K562 (cell line): ENCODE measurements at regions not wholly inside any gene's neighbourhood (a gene's known extent, or its start where the extent isn't known, plus 50 kb on each side); places are given as distances from the start of the nearest gene placed in this dataset.

Source experiments
- ARID3B ChIP-seq: fragments of 250-450 bp; sonication (Bioruptor Pico); IDR thresholded peaks from 2 replicates; pipeline ENCODE4 v1.4.0; 2020; ENCODE audit warnings: borderline replicate concordance
- ATF1 ChIP-seq, 2 experiments: fragments of 450-650 bp in 1 of 2; IDR thresholded peaks; 2 replicates each; pipeline ENCODE4 v1.6.1; 2016; ENCODE audit warnings: missing compliant biosample characterization in 1 of 2, missing genetic modification characterization in 1 of 2
- ATF6 ChIP-seq: sonication (generic); formaldehyde crosslinking; IDR thresholded peaks from 2 replicates; pipeline ENCODE4 v1.4.0; 2020; ENCODE audit warnings: mild to moderate bottlenecking, missing genetic modification reagents
- DEAF1 ChIP-seq: fragments of 450-650 bp; formaldehyde crosslinking; IDR thresholded peaks from 2 replicates; pipeline ENCODE4 v1.4.0; 2020; ENCODE audit warnings: mild to moderate bottlenecking, moderate library complexity
- ELK3 ChIP-seq: fragments of 450-650 bp; formaldehyde crosslinking; IDR thresholded peaks from 2 replicates; pipeline ENCODE4 v1.4.0; 2020; ENCODE audit warnings: mild to moderate bottlenecking
- GTF2E2 ChIP-seq: fragments of 200-800 bp; sonication (Bioruptor generic); IDR thresholded peaks from 2 replicates; pipeline ENCODE4 v1.6.1; 2016; ENCODE audit warnings: missing genetic modification characterization, missing compliant biosample characterization
- HDAC8 ChIP-seq: fragments of 450-650 bp; IDR thresholded peaks from 2 replicates; pipeline ENCODE4 v1.6.1; 2016; ENCODE audit warnings: mild to moderate bottlenecking, missing genetic modification characterization, moderate library complexity, missing compliant biosample characterization
- HNRNPL ChIP-seq: fragments of 200-400 bp; formaldehyde crosslinking; IDR thresholded peaks from 2 replicates; pipeline ENCODE4 v1.6.1; 2017; ENCODE audit warnings: low read depth, mild to moderate bottlenecking, low read length
- KLF13 ChIP-seq: fragments of 450-650 bp; IDR thresholded peaks from 2 replicates; pipeline ENCODE4 v1.6.1; 2016; ENCODE audit warnings: missing genetic modification characterization, low read depth, mild to moderate bottlenecking, missing compliant biosample characterization, moderate library complexity, borderline replicate concordance
- NELFE ChIP-seq: IDR thresholded peaks from 2 replicates; pipeline ENCODE4 v1.6.1; 2011; ENCODE audit warnings: mild to moderate bottlenecking; ENCODE audit not compliant: insufficient read depth, insufficient read length
- POLR3A ChIP-seq: IDR thresholded peaks from 2 replicates; pipeline ENCODE4 v1.6.1; 2011; ENCODE audit warnings: borderline replicate concordance, mild to moderate bottlenecking, moderate library complexity; ENCODE audit not compliant: insufficient read length, insufficient read depth; ENCODE audit errors: extremely low read depth
- RBM15 ChIP-seq: fragments of 200-400 bp; formaldehyde crosslinking; IDR thresholded peaks from 2 replicates; pipeline ENCODE4 v1.6.1; 2018; ENCODE audit warnings: mild to moderate bottlenecking, low read length, moderate library complexity; ENCODE audit not compliant: insufficient read depth
- ZMIZ1 ChIP-seq, 2 experiments: fragments of 150-350 bp in 1 of 2; IDR thresholded peaks; 2 replicates each; pipeline ENCODE4 v1.6.1; 2012 to 2016; ENCODE audit warnings: low read depth in 2 of 2, low read length in 2 of 2, mild to moderate bottlenecking in 1 of 2, moderate library complexity in 1 of 2
- ZNF124 ChIP-seq: sonication (generic); formaldehyde crosslinking; IDR thresholded peaks from 2 replicates; pipeline ENCODE4 v1.8.1; 2022; ENCODE audit warnings: missing genetic modification reagents
- ZNF197 ChIP-seq: fragments of 200-800 bp; sonication (Bioruptor generic); IDR thresholded peaks from 2 replicates; pipeline ENCODE4 v1.6.1; 2016; ENCODE audit warnings: low read depth, missing genetic modification characterization, missing compliant biosample characterization
- ZNF644 ChIP-seq: fragments of 200-800 bp; sonication (Bioruptor generic); IDR thresholded peaks from 2 replicates; pipeline ENCODE4 v1.6.1; 2016; ENCODE audit warnings: low read depth, missing genetic modification characterization, missing compliant biosample characterization

GRCh38 chr4:10181745-10182445 is 65.3 kb upstream of the WDR1 start (continued):
- TF ChIP-seq ELK3 (no peak), RBM15 (no peak), ATF1 (CRISPR knock-in tag; IDR thresholded peaks at IDR 0.05) (no peak), ATF1 (tag; IDR thresholded peaks at IDR 0.05) (no peak), ZMIZ1 (IDR thresholded peaks at IDR 0.05; ENCODE audit: low read depth in 2 of 2, low read length in 2 of 2) (no peak), HNRNPL (no peak), ZNF124 (no peak), GTF2E2 (no peak), ATF6 (no peak), ZNF197 (CRISPR knock-in tag) (0 out of 2 replicates have a peak, but pooled peaks have one; percentile 1), HDAC8 (peak; percentile 86), ZNF644 (tag) (no peak), POLR3A (no peak), NELFE (no peak), KLF13 (tag) (no peak; the same call in 1 of the 2 replicates), ARID3B (CRISPR knock-in tag) (no peak), DEAF1 (0 out of 2 replicates have a peak, but pooled peaks have one; percentile 17)
